HG02642 (cell line): ENCODE measurements at regions not wholly inside any gene's neighbourhood (a gene's known extent, or its start where the extent isn't known, plus 50 kb on each side); places are given as distances from the start of the nearest gene placed in this dataset.
"Not testable (repeated sequence)": the region's sequence is repeated elsewhere in the genome, so short reads cannot be mapped to it uniquely, and the experiment has no call there.

Experiments used
- ATAC-seq: cut with Tn5 transposase; IDR thresholded peaks from one replicate; pipeline ENCODE4 v1.9.1; 2021; ENCODE audit warnings: mild to moderate bottlenecking; ENCODE audit not compliant: unreplicated experiment, poor library complexity

DNA sequence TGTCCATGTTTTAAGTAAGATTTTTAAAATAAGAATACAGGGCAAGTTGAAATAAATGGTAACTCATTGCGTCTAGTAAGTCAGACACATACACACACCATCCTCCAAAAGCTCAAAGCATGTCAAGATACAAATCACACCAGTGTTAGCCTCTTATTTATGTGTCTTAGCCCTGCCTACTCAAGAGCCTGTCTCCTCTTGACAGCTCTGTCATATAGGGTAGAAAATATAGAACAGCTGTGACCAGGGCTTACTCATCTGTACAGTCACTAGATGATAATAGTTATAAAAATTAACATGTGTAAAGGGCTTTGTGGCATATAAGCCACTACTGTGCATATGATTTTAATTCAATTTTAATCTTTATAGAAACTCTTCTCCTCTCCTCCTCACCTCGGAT, 76.6 kb upstream of the NOTCH2NLA start:
- not testable (repeated sequence) for ATAC-seq

DNA sequence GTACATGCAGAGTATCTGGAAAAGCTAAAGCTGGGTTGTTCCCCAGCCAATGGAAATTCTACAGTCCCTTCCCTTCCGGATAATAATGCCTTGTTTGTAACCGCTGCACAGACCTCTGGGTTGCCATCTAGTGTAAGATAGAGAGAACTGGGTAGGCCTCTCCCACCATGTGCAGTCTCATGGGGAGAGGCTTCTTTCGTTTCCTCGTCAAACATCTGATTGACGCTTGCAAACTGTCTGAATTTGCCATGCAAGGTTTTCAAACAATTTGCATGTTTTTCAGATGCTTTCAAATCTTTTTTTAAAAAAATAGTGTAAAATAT, 69.7 kb upstream of the NOTCH2NLA start:
- ATAC-seq: peak; percentile 92

- peak; percentile 42 for ATAC-seq
Measured at GRCh38 chr1:146297781-146298574, 69.2 kb upstream of the NOTCH2NLA start.

GRCh38 chr1:146292940-146293936, 64.4 kb upstream of the NOTCH2NLA start:
- peak; percentile 67 for ATAC-seq

GRCh38 chr1:146292424-146292823, 63.6 kb upstream of the NOTCH2NLA start:
- not testable (repeated sequence) for ATAC-seq

GRCh38 chr1:146287881-146288280, 59.1 kb upstream of the NOTCH2NLA start:
- not testable (repeated sequence) for ATAC-seq

DNA sequence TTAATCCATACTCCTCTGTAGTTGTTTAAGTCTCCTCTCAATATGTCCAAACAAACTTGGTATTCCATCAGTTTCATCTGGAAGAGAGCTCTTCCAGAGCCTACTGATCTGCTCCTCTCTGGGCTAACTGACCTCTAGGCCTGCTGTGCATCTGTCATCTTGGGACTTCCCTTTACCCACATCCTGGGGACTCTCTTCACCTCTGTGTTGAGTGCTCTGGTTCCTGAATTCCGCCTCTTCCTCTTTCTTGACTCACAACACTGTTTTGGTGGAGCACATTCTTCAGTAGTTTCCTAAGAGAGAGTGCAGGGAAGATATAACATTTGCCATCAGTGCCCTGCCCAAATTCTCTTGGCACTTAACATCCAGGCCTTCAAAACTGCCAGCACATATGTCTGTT, 55.9 kb upstream of the NOTCH2NLA start:
- ATAC-seq: not testable (repeated sequence)

DNA sequence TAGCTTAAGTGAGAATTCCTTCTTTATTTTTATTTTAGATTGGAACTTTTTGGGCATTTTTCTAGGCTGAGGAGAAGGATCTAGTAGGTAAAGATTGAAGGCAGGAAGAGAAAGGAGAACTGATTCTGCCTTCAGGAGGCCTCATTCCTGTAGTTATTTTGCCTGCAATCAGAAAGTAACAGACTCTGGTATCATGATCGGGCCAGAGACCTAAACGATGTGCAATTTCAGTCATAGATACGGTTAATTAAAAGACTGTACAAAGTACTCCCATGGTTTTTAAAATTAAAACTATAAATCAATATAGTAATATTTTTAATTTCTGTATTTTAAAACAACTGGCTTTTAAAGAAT, 54.7 kb upstream of the NOTCH2NLA start:
- peak; percentile 38 for ATAC-seq

GRCh38 chr1:146282807-146283526, 54.1 kb upstream of the NOTCH2NLA start:
- ATAC-seq: peak; percentile 79

GRCh38 chr1:146281522-146281921, 52.7 kb upstream of the NOTCH2NLA start:
- ATAC-seq: not testable (repeated sequence)

DNA sequence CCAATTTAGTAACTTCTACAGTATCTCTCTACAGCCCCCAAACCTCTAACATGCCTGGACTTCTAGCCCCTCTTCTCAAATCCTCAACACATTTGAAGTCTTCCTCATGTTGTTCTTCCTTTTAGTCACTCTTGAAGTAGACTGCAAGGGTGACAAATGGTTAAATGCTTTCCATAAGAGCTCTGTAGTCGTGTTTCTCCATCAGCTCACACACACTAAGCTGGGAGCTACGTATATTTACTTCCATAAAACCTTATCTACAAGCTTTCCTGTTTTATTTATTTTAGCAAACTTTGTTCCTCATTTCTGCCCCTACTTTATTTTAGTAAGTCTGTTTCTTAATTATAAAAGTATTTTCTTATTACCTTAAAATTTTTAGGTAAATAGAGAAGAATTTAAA, 49.9 kb upstream of the NOTCH2NLA start:
- not testable (repeated sequence) for ATAC-seq
